ENCODE measurements at regions not wholly inside any gene's neighbourhood (a gene's known extent, or its start where the extent isn't known, plus 50 kb on each side); places are given as distances from the start of the nearest gene placed in this dataset.
A peak's percentile ranks its signal among the peaks of the same experiment; 100 is the strongest.
"Not testable (repeated sequence)": the region's sequence is repeated elsewhere in the genome, so short reads cannot be mapped to it uniquely, and the experiment has no call there.

DNA sequence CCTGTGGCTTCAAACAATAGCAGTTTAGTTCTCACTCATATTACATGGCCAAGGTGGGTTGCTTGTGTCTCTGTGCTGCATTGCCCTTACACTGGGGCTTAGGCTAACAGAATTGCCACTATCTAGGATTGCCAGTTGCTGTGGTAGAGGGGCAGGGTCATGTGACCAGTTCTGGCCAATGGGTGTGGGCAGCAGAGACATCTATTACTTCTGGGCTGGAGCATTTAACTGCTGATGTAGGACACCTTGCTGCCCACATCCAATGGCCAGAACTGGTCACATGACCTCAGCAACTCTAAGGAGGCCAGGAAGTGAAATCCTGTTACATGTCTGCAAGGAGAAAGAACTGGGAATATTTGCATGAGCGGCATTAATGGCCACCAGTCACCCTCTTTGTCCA lies 199.3 kb downstream of the C9orf152 start:
- TF ChIP-seq CTCF (IDR thresholded peaks at IDR 0.05): no peak
- Histone ChIP-seq H3K4me3 (no peak overlapping the region), H3K27ac (no peak overlapping the region)
- DNase-seq (ENCODE audit: low spot score): no peak

- no peak for TF ChIP-seq CTCF (IDR thresholded peaks at IDR 0.05)
- Histone ChIP-seq H3K4me3 (no peak overlapping the region), H3K27ac (no peak overlapping the region)
- no peak for DNase-seq (ENCODE audit: low spot score)
These were observed 196.2 kb downstream of the C9orf152 start for GRCh38 chr9:110011628-110012320.

- Histone ChIP-seq H3K4me3 (no peak overlapping the region), H3K27ac (no peak overlapping the region)
- TF ChIP-seq CTCF (IDR thresholded peaks at IDR 0.05): no peak
- no peak for DNase-seq (ENCODE audit: low spot score)
These were observed 194.9 kb downstream of the C9orf152 start for GRCh38 chr9:110013064-110013463.

- no peak for DNase-seq (ENCODE audit: low spot score)
- Histone ChIP-seq H3K27ac (peak overlapping the region in 1 of 2 donors; percentile 1), H3K4me3 (no peak overlapping the region)
- no peak for TF ChIP-seq CTCF (IDR thresholded peaks at IDR 0.05)
These were observed 192.2 kb downstream of the C9orf152 start for GRCh38 chr9:110015759-110016158.

DNA sequence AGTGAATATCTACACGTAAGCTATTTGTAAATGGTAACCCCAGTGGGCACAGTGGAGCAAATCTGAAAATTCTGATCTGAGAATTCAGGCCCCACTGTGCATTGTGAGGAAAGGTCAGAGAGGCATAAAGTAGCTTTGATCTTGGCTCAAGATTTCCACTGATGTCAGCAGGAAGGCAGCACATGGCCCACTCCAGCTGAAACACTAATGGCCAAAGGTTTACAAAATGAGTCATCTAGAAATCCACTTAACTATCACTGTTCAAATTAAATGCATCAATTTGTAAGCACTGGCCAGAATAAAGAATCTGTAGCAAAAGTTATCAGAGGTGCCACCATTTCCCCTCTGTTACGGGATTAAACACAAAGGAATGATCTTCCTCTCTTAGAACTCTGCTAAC lies 191.6 kb downstream of the C9orf152 start:
- peak overlapping the region in 1 of 2 donors; percentile 1 for H3K27ac ChIP-seq
- H3K4me3 ChIP-seq: no peak overlapping the region
- TF ChIP-seq CTCF (IDR thresholded peaks at IDR 0.05): no peak
- DNase-seq (ENCODE audit: low spot score): no peak

DNA sequence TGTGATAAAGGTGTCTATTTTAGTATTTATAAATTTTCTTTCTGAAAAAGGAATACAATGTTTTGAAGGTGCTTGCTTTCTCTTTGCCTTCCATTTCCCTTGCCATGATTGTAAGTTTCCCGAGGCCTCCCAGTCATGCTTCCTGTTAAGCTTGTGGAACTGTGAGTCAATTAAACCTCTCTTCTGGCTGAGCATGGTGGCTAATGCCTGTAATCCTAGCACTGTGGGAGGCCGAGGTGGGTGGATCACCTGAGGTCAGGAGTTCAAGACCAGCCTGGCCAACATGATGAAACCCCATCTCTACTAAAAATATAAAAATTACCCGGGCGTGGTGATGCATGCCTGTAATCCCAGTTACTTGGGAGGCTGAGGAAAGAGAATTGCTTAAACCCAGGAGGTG lies 187.7 kb downstream of the C9orf152 start:
- not testable (repeated sequence) for H3K4me3 ChIP-seq; H3K27ac ChIP-seq; DNase-seq (ENCODE audit: low spot score)

DNA sequence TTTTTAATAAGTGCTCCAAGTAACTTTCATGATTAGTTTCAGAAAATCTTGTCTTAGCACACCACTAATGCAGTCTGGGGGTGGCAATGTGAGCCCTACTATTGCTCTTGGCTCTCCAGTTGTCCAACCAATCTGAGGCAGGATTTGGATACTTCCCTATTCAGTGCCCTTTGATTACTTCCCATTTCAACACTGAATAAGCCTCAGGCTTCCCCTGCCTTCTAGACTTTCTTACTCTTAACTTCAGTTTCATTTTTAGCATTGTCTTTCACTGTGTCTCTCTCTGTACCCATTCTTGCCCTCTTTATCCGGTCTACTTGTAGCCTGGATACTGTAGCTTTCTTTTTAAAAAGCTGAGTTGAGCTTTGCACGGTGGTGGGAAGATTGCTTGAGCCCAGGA lies 186.1 kb downstream of the C9orf152 start:
- H3K4me3 ChIP-seq: no peak overlapping the region
- TF ChIP-seq CTCF (IDR thresholded peaks at IDR 0.05): no peak
- H3K27ac ChIP-seq: no peak overlapping the region
- DNase-seq (ENCODE audit: low spot score): no peak

GRCh38 chr9:110023221-110023620 lies 184.7 kb downstream of the C9orf152 start:
- DNase-seq (ENCODE audit: low spot score); H3K27ac ChIP-seq; H3K4me3 ChIP-seq: not testable (repeated sequence)

Data from coronary artery (tissue), 2 donors.